ENCODE measurements at regions not wholly inside any gene's neighbourhood (a gene's known extent, or its start where the extent isn't known, plus 50 kb on each side); places are given as distances from the start of the nearest gene placed in this dataset.

- intact Hi-C loops (cut with DNase I), result no loop called here
- TF ChIP-seq EP300 (IDR thresholded peaks at IDR 0.05), result no peak
- H3K36me3 ChIP-seq, result no peaks in the 10 kb centered on the region
- no peak for DNase-seq
- H3K27ac ChIP-seq, result no peak overlapping the region
- 64 to 65% methylated on average over 2 of the region's 2 CpGs for WGBS, 2 donors
- no peaks in the 10 kb centered on the region for H3K4me1 ChIP-seq
- no peaks in the 10 kb centered on the region for H3K27me3 ChIP-seq
- no peaks in the 10 kb centered on the region for H3K9me3 ChIP-seq
- H3K4me3 ChIP-seq, result no peak overlapping the region
Measured at GRCh38 chr4:176856421-176856820, 63.7 kb upstream of the VEGFC start.

GRCh38 chr4:176858839-176859238 lies 66.1 kb upstream of the VEGFC start:
- no peak for DNase-seq
- TF ChIP-seq EP300 (IDR thresholded peaks at IDR 0.05) (no peak), POLR2A (IDR thresholded peaks at IDR 0.05) (no peak), POLR2AphosphoS5 (IDR thresholded peaks at IDR 0.05) (no peak), CTCF (IDR thresholded peaks at IDR 0.05) (no peak)
- intact Hi-C loops (cut with DNase I), result no loop called here
- Histone ChIP-seq H3K27ac (no peak overlapping the region), H3K9me3 (no peaks in the 10 kb centered on the region), H3K4me3 (no peak overlapping the region), H3K27me3 (no peaks in the 10 kb centered on the region), H3K4me1 (no peaks in the 10 kb centered on the region), H3K36me3 (no peaks in the 10 kb centered on the region)

- intact Hi-C loops (cut with DNase I), result no loop called here
- Histone ChIP-seq H3K36me3 (no peaks in the 10 kb centered on the region), H3K9me3 (no peaks in the 10 kb centered on the region), H3K27ac (no peak overlapping the region), H3K4me1 (no peaks in the 10 kb centered on the region), H3K4me3 (no peak overlapping the region), H3K27me3 (no peaks in the 10 kb centered on the region)
- DNase-seq, result no peak
- WGBS, 2 donors, result 0 to 16% methylated on average over 1 of the region's 1 CpG
- TF ChIP-seq POLR2AphosphoS5 (IDR thresholded peaks at IDR 0.05) (no peak), EP300 (IDR thresholded peaks at IDR 0.05) (no peak), POLR2A (IDR thresholded peaks at IDR 0.05) (no peak), CTCF (IDR thresholded peaks at IDR 0.05) (no peak)
Measured at GRCh38 chr4:176864238-176864637, 71.5 kb upstream of the VEGFC start.

GRCh38 chr4:176868676-176869075 lies 76.0 kb upstream of the VEGFC start:
- WGBS, 2 donors, result 67 to 78% methylated on average over 2 of the region's 2 CpGs

GRCh38 chr4:176872461-176872860 lies 79.7 kb upstream of the VEGFC start:
- no peak for DNase-seq
- H3K4me1 ChIP-seq, result no peaks in the 10 kb centered on the region
- no peak overlapping the region for H3K27ac ChIP-seq
- no peaks in the 10 kb centered on the region for H3K27me3 ChIP-seq
- intact Hi-C loops (cut with DNase I), result no loop called here
- TF ChIP-seq POLR2AphosphoS5 (IDR thresholded peaks at IDR 0.05) (no peak), CTCF (IDR thresholded peaks at IDR 0.05) (no peak), POLR2A (IDR thresholded peaks at IDR 0.05) (no peak), EP300 (IDR thresholded peaks at IDR 0.05) (no peak)
- no peak overlapping the region for H3K4me3 ChIP-seq
- 73 to 79% methylated on average over 3 of the region's 3 CpGs for WGBS, 2 donors
- no peaks in the 10 kb centered on the region for H3K36me3 ChIP-seq
- H3K9me3 ChIP-seq, result no peaks in the 10 kb centered on the region

More at GRCh38 chr4:176868676-176869075, 76.0 kb upstream of the VEGFC start:
- Histone ChIP-seq H3K4me3 (no peak overlapping the region), H3K27me3 (no peaks in the 10 kb centered on the region), H3K9me3 (no peaks in the 10 kb centered on the region), H3K27ac (no peak overlapping the region), H3K36me3 (no peaks in the 10 kb centered on the region), H3K4me1 (no peaks in the 10 kb centered on the region)
- intact Hi-C loops (cut with DNase I), result no loop called here
- no peak for TF ChIP-seq CTCF (IDR thresholded peaks at IDR 0.05)
- TF ChIP-seq POLR2A (IDR thresholded peaks at IDR 0.05), result no peak
- no peak for DNase-seq
